Body of pancreas (tissue), 4 donors: ENCODE measurements at regions not wholly inside any gene's neighbourhood (a gene's known extent, or its start where the extent isn't known, plus 50 kb on each side); places are given as distances from the start of the nearest gene placed in this dataset.

Experiments
- CTCF ChIP-seq, 7 experiments: fragments of 450-650 bp in 4 of 7; fragments of 200-600 bp in 3 of 7; sonication (generic) in 3 of 7; IDR thresholded peaks; one replicate each; pipeline ENCODE4 v1.5.1; 2016 to 2019; ENCODE audit warnings: antibody characterized with exemption in 7 of 7
- POLR2A ChIP-seq, 3 donors: fragments of 450-650 bp; IDR thresholded peaks; one replicate each; pipeline ENCODE4 v1.6.1; 2016; ENCODE audit warnings: antibody characterized with exemption in 3 of 3, mild to moderate bottlenecking in 2 of 3

- TF ChIP-seq CTCF (IDR thresholded peaks at IDR 0.05) = no peak
- no peak for TF ChIP-seq POLR2A (IDR thresholded peaks at IDR 0.05)
These were observed 259.4 kb upstream of the TAS2R1 start for GRCh38 chr5:9889511-9889910.
